ENCODE measurements at regions not wholly inside any gene's neighbourhood (a gene's known extent, or its start where the extent isn't known, plus 50 kb on each side); places are given as distances from the start of the nearest gene placed in this dataset.

GRCh38 chr10:37713642-37714041 is 143.8 kb downstream of the ZNF248 start:
- no peak for DNase-seq (ENCODE audit: low spot score)
- H3K27me3 ChIP-seq (ENCODE audit: control insufficient read depth in 4 of 4, insufficient read depth in 4 of 4, low read length in 3 of 4) = no peaks in the 10 kb centered on the region
- no peak for TF ChIP-seq FOXA2 (IDR thresholded peaks at IDR 0.05)
- no peak for TF ChIP-seq EGR1 (IDR thresholded peaks at IDR 0.05; ENCODE audit: low read depth in 2 of 2)
- TF ChIP-seq YY1 (IDR thresholded peaks at IDR 0.05) = no peak
- TF ChIP-seq REST (IDR thresholded peaks at IDR 0.05) = no peak
- no peak for TF ChIP-seq ZBTB33 (IDR thresholded peaks at IDR 0.05)
- no peak for TF ChIP-seq HNF4A (conservative IDR thresholded peaks at IDR 0.05)
- no peak for TF ChIP-seq JUND (IDR thresholded peaks at IDR 0.05)
- TF ChIP-seq RXRA (IDR thresholded peaks at IDR 0.05) = no peak
- TF ChIP-seq TAF1 (conservative IDR thresholded peaks at IDR 0.05) = no peak
- no peak for TF ChIP-seq RAD21 (IDR thresholded peaks at IDR 0.05)
- TF ChIP-seq NR2F2 (IDR thresholded peaks at IDR 0.05) = no peak
- no peak for TF ChIP-seq MAX (IDR thresholded peaks at IDR 0.05)
- no peak for TF ChIP-seq FOXA1 (IDR thresholded peaks at IDR 0.05)
- TF ChIP-seq CTCF (IDR thresholded peaks at IDR 0.05; ENCODE audit: low read depth, low read length, missing input control) = no peak
- TF ChIP-seq HNF4G (IDR thresholded peaks at IDR 0.05) = no peak
- TF ChIP-seq ATF3 (IDR thresholded peaks at IDR 0.05) = no peak
- no peak for TF ChIP-seq GABPA (IDR thresholded peaks at IDR 0.05 in 1 of 2, conservative IDR thresholded peaks at IDR 0.05 in 1 of 2)
- no peak overlapping the region for H3K4me3 ChIP-seq (ENCODE audit: low read depth in 1 of 3, low read length in 3 of 3)
- no peak overlapping the region for H3K27ac ChIP-seq (ENCODE audit: low read depth in 1 of 2, low read length in 2 of 2)
- peaks cover 0 to 4% (median 0%) of the 10 kb centered on the region in 4 donors for H3K9me3 ChIP-seq (ENCODE audit: control insufficient read depth in 4 of 4, low read length in 3 of 4)
- H3K9ac ChIP-seq (ENCODE audit: low read depth in 1 of 2, low read length in 2 of 2) = no peak overlapping the region
- H3K4me1 ChIP-seq (ENCODE audit: control insufficient read depth in 4 of 4, insufficient read depth in 4 of 4, low read length in 3 of 4) = no peaks in the 10 kb centered on the region
- 58% methylated on average over 3 of the region's 3 CpGs for WGBS
- no peaks in the 10 kb centered on the region for H3K36me3 ChIP-seq (ENCODE audit: control insufficient read depth in 4 of 4, insufficient read depth in 3 of 4, low read depth in 1 of 4, low read length in 3 of 4)

GRCh38 chr10:37713132-37713501 is 144.3 kb downstream of the ZNF248 start:
- Histone ChIP-seq H3K27ac (ENCODE audit: low read depth in 1 of 2, low read length in 2 of 2) (no peak overlapping the region), H3K27me3 (ENCODE audit: control insufficient read depth in 4 of 4, insufficient read depth in 4 of 4, low read length in 3 of 4) (no peaks in the 10 kb centered on the region), H3K9me3 (ENCODE audit: control insufficient read depth in 4 of 4, low read length in 3 of 4) (peaks cover 0 to 2% (median 0%) of the 10 kb centered on the region in 4 donors), H3K4me1 (ENCODE audit: control insufficient read depth in 4 of 4, insufficient read depth in 4 of 4, low read length in 3 of 4) (no peaks in the 10 kb centered on the region), H3K4me3 (ENCODE audit: low read depth in 1 of 3, low read length in 3 of 3) (no peak overlapping the region), H3K9ac (ENCODE audit: low read depth in 1 of 2, low read length in 2 of 2) (no peak overlapping the region), H3K36me3 (ENCODE audit: control insufficient read depth in 4 of 4, insufficient read depth in 3 of 4, low read depth in 1 of 4, low read length in 3 of 4) (no peaks in the 10 kb centered on the region)
- WGBS = 81% methylated on average over 3 of the region's 3 CpGs
- TF ChIP-seq RAD21 (IDR thresholded peaks at IDR 0.05) (no peak), RXRA (IDR thresholded peaks at IDR 0.05) (no peak), CTCF (IDR thresholded peaks at IDR 0.05; ENCODE audit: low read depth, low read length, missing input control) (no peak), SP1 (IDR thresholded peaks at IDR 0.05) (no peak), GABPA (IDR thresholded peaks at IDR 0.05 in 1 of 2, conservative IDR thresholded peaks at IDR 0.05 in 1 of 2) (no peak), JUND (IDR thresholded peaks at IDR 0.05) (no peak), ATF3 (IDR thresholded peaks at IDR 0.05) (no peak)
- no peak for DNase-seq (ENCODE audit: low spot score)

Data from liver (tissue), 8 donors.